DND-41 (cell line): ENCODE measurements at regions not wholly inside any gene's neighbourhood (a gene's known extent, or its start where the extent isn't known, plus 50 kb on each side); places are given as distances from the start of the nearest gene placed in this dataset.

Experiments used
- ATAC-seq: fragments of 200-7000 bp; cut with Tn5 transposase; 3 replicates; pipeline ENCODE4 v1.9.1; 2021; ENCODE audit warnings: low read depth; ENCODE audit not compliant: insufficient read depth
- DNase-seq: peaks from one replicate; pipeline ENCODE4 v3.0.0-alpha.2; 2020
- H2AFZ ChIP-seq: 2 replicates; pipeline ENCODE4 v1.6.0; 2012; ENCODE audit warnings: low read depth, low read length
- H3K27ac ChIP-seq: 2 replicates; pipeline ENCODE4 v1.5.1; 2012; ENCODE audit warnings: low read length, inconsistent platforms
- H3K27me3 ChIP-seq: fragments of 200-600 bp; sonication (generic); 2 replicates; pipeline ENCODE4 v1.6.0; 2012; ENCODE audit warnings: low read length, mild to moderate bottlenecking, inconsistent platforms; ENCODE audit not compliant: insufficient read depth, poor library complexity
- H3K36me3 ChIP-seq: 2 replicates; pipeline ENCODE4 v1.5.1; 2012; ENCODE audit warnings: low read length, inconsistent platforms; ENCODE audit not compliant: insufficient read depth
- H3K4me1 ChIP-seq: 2 replicates; pipeline ENCODE4 v1.5.1; 2012; ENCODE audit warnings: mild to moderate bottlenecking, low read length; ENCODE audit not compliant: insufficient read depth
- H3K4me2 ChIP-seq: 2 replicates; pipeline ENCODE4 v1.6.0; 2012; ENCODE audit warnings: mild to moderate bottlenecking, moderate library complexity, low read length, inconsistent platforms; ENCODE audit not compliant: insufficient read depth
- H3K4me3 ChIP-seq, 2 experiments: fragments of 200-600 bp in 1 of 2; shearing (Covaris generic) in 1 of 2; 2 replicates each; pipeline ENCODE4 v1.5.1; 2012 to 2016; ENCODE audit warnings: inconsistent platforms in 2 of 2, low read length in 2 of 2, mild to moderate bottlenecking in 2 of 2, low read depth in 1 of 2, moderate library complexity in 1 of 2
- H3K79me2 ChIP-seq: 2 replicates; pipeline ENCODE4 v1.6.0; 2012; ENCODE audit warnings: low read length, inconsistent platforms; ENCODE audit not compliant: insufficient read depth
- H3K9ac ChIP-seq: 2 replicates; pipeline ENCODE4 v1.6.0; 2012; ENCODE audit warnings: low read depth, mild to moderate bottlenecking, inconsistent platforms, low read length, moderate library complexity
- H3K9me3 ChIP-seq: 2 replicates; pipeline ENCODE4 v1.5.1; 2012; ENCODE audit warnings: low read length, moderate library complexity, mild to moderate bottlenecking, inconsistent platforms; ENCODE audit not compliant: insufficient read depth, severe bottlenecking
- H4K20me1 ChIP-seq: 2 replicates; pipeline ENCODE4 v1.6.0; 2012; ENCODE audit warnings: low read length; ENCODE audit not compliant: insufficient read depth
- EZH2 ChIP-seq: IDR thresholded peaks from 3 replicates; pipeline ENCODE4 v1.6.1; 2012; ENCODE audit warnings: borderline replicate concordance, low read depth, mild to moderate bottlenecking, moderate library complexity, low read length, inconsistent platforms; ENCODE audit not compliant: severe bottlenecking
- TF ChIP-seq, protein P1 (sequence below): IDR thresholded peaks from 2 replicates; pipeline ENCODE4 v1.5.1; 2012; ENCODE audit warnings: borderline replicate concordance, low read length, moderate library complexity, mild to moderate bottlenecking; ENCODE audit not compliant: poor library complexity, severe bottlenecking; ENCODE audit errors: extremely low read depth

DNA sequence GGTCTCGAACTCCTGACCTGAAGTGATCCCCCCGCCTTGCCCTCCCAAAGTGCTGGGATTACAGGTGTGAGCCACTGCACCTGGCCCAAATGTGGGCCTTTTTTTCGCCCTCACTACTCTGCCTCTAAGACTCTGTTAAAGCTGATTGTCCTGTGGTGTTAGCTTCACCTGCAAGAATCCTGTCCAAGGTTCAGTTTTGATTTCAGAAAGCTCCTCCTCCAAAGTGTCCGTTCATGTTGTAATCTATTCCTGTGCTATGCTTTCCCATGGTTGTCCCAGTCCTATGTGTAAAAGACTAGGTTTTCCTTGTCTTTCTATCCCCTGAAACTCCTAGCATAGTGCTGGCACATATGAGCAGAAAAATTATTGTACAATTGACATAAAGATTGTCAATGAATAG lies 440.9 kb downstream of the KLF5 start:
- Histone ChIP-seq H3K36me3 (no peaks in the 10 kb centered on the region), H3K9me3 (no peaks in the 10 kb centered on the region), H3K9ac (no peak overlapping the region), H3K4me3 (no peak overlapping the region), H2AFZ (no peak overlapping the region), H3K27me3 (no peaks in the 10 kb centered on the region), H3K79me2 (no peaks in the 10 kb centered on the region), H3K27ac (no peak overlapping the region), H4K20me1 (no peaks in the 10 kb centered on the region), H3K4me2 (no peak overlapping the region), H3K4me1 (no peaks in the 10 kb centered on the region)
- no peak for ATAC-seq
- DNase-seq, result no peak
- TF ChIP-seq EZH2, result no peak
- TF ChIP-seq, protein P1, sequence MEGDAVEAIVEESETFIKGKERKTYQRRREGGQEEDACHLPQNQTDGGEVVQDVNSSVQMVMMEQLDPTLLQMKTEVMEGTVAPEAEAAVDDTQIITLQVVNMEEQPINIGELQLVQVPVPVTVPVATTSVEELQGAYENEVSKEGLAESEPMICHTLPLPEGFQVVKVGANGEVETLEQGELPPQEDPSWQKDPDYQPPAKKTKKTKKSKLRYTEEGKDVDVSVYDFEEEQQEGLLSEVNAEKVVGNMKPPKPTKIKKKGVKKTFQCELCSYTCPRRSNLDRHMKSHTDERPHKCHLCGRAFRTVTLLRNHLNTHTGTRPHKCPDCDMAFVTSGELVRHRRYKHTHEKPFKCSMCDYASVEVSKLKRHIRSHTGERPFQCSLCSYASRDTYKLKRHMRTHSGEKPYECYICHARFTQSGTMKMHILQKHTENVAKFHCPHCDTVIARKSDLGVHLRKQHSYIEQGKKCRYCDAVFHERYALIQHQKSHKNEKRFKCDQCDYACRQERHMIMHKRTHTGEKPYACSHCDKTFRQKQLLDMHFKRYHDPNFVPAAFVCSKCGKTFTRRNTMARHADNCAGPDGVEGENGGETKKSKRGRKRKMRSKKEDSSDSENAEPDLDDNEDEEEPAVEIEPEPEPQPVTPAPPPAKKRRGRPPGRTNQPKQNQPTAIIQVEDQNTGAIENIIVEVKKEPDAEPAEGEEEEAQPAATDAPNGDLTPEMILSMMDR, result no peak

- H3K27ac ChIP-seq, result no peak overlapping the region
- ATAC-seq (no peak), DNase-seq (no peak)
- peaks cover 12% of the 10 kb centered on the region for H3K4me1 ChIP-seq
- no peaks in the 10 kb centered on the region for H3K9me3 ChIP-seq
- H3K36me3 ChIP-seq, result no peaks in the 10 kb centered on the region
- H3K4me3 ChIP-seq, result no peak overlapping the region
- H3K79me2 ChIP-seq, result no peaks in the 10 kb centered on the region
- H2AFZ ChIP-seq, result no peak overlapping the region
- TF ChIP-seq EZH2, result no peak
- TF ChIP-seq, protein P1, result no peak
- H4K20me1 ChIP-seq, result no peaks in the 10 kb centered on the region
- H3K4me2 ChIP-seq, result no peak overlapping the region
- no peaks in the 10 kb centered on the region for H3K27me3 ChIP-seq
- no peak overlapping the region for H3K9ac ChIP-seq
Measured at GRCh38 chr13:73497430-73497829, 438.6 kb downstream of the KLF5 start.

DNA sequence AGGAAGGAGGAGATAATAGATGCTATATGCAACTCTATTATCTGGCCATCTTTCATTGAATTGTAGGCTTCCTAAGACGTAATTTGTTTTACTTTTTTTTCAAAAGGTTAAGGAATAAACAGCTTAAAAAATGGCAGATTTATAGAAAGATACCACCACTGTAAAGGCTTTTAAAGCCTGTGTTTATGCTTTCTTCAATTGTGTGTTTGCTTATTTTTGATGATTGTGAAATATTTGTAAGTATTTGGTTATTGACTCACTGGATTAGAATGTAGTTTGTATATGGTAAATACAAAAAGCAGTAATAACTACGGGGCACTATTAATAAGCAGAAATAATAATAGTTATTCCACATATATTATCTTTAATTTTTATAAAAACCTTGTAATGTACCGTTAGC lies 437.9 kb downstream of the KLF5 start:
- no peaks in the 10 kb centered on the region for H4K20me1 ChIP-seq
- no peaks in the 10 kb centered on the region for H3K27me3 ChIP-seq
- H3K4me3 ChIP-seq, result no peak overlapping the region
- DNase-seq, result no peak
- H3K9ac ChIP-seq, result no peak overlapping the region
- H2AFZ ChIP-seq, result no peak overlapping the region
- H3K4me2 ChIP-seq, result no peak overlapping the region
- TF ChIP-seq, protein P1, result no peak
- TF ChIP-seq EZH2, result no peak
- no peaks in the 10 kb centered on the region for H3K9me3 ChIP-seq
- peaks cover 14% of the 10 kb centered on the region for H3K4me1 ChIP-seq
- no peak for ATAC-seq
- H3K36me3 ChIP-seq, result no peaks in the 10 kb centered on the region
- H3K79me2 ChIP-seq, result no peaks in the 10 kb centered on the region
- no peak overlapping the region for H3K27ac ChIP-seq

DNA sequence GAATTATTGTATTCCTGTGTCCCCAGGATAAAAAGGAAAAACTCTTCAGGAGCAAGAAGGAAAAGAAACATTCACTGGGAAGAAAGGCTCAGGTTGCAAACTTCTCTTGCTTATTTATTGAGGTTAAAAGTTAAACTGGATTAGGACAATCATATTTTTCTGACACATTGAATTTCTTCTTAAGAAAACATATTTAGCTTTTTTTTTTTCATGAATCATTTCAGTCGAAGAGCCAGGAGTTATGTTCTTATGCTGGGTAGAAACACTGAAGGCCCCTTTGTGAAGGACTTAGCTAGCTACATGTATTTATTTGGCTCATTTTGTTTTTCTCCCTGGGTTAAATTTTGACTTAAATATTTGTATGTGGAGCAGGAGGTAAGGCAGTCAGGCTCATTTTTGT lies 434.0 kb downstream of the KLF5 start:
- no peaks in the 10 kb centered on the region for H3K79me2 ChIP-seq
- H3K9ac ChIP-seq, result no peak overlapping the region
- TF ChIP-seq, protein P1, result no peak
- no peak for TF ChIP-seq EZH2
- H3K9me3 ChIP-seq, result no peaks in the 10 kb centered on the region
- H3K4me2 ChIP-seq, result no peak overlapping the region
- H3K27ac ChIP-seq, result no peak overlapping the region
- no peaks in the 10 kb centered on the region for H3K36me3 ChIP-seq
- H3K4me3 ChIP-seq, result no peak overlapping the region
- peaks cover 14% of the 10 kb centered on the region for H3K4me1 ChIP-seq
- DNase-seq (no peak), ATAC-seq (no peak)
- H2AFZ ChIP-seq, result no peak overlapping the region
- H4K20me1 ChIP-seq, result no peaks in the 10 kb centered on the region
- no peaks in the 10 kb centered on the region for H3K27me3 ChIP-seq
